C4-2B (cell line): ENCODE measurements at regions not wholly inside any gene's neighbourhood (a gene's known extent, or its start where the extent isn't known, plus 50 kb on each side); places are given as distances from the start of the nearest gene placed in this dataset.

Experiments
- H3K27ac ChIP-seq: fragments of 450-650 bp; 2 replicates; pipeline ENCODE4 v1.5.1; 2017
- CTCF ChIP-seq: fragments of 450-650 bp; conservative IDR thresholded peaks from 2 replicates; pipeline ENCODE4 v1.5.1; 2017; ENCODE audit warnings: mild to moderate bottlenecking
- ZFX ChIP-seq: fragments of 450-650 bp; IDR thresholded peaks from 2 replicates; pipeline ENCODE4 v1.6.1; 2017

GRCh38 chr1:25140073-25140797 lies 92.1 kb downstream of the SYF2 start:
- no peak for TF ChIP-seq ZFX
- TF ChIP-seq CTCF = no peak
- no peak overlapping the region for H3K27ac ChIP-seq

GRCh38 chr1:25137521-25138395 lies 94.5 kb downstream of the SYF2 start:
- no peak for TF ChIP-seq CTCF
- no peak for TF ChIP-seq ZFX
- H3K27ac ChIP-seq = no peak overlapping the region

- H3K27ac ChIP-seq = no peak overlapping the region
- TF ChIP-seq CTCF (no peak), ZFX (no peak)
Observed at GRCh38 chr1:25137106-25137505, 95.2 kb downstream of the SYF2 start.

- H3K27ac ChIP-seq = no peak overlapping the region
- TF ChIP-seq ZFX (no peak), CTCF (no peak)
Observed at GRCh38 chr1:25135909-25136308, 96.4 kb downstream of the SYF2 start.

GRCh38 chr1:25134801-25135461 lies 97.4 kb downstream of the SYF2 start:
- TF ChIP-seq CTCF = no peak
- TF ChIP-seq ZFX = no peak
- no peak overlapping the region for H3K27ac ChIP-seq

- TF ChIP-seq ZFX (no peak), CTCF (no peak)
- no peak overlapping the region for H3K27ac ChIP-seq
Observed at GRCh38 chr1:25134307-25134706, 98.0 kb downstream of the SYF2 start.

GRCh38 chr1:25131794-25132193 lies 100.5 kb downstream of the SYF2 start:
- no peak overlapping the region for H3K27ac ChIP-seq
- no peak for TF ChIP-seq ZFX
- TF ChIP-seq CTCF = no peak
